ENCODE measurements at regions not wholly inside any gene's neighbourhood (a gene's known extent, or its start where the extent isn't known, plus 50 kb on each side); places are given as distances from the start of the nearest gene placed in this dataset.

DNA sequence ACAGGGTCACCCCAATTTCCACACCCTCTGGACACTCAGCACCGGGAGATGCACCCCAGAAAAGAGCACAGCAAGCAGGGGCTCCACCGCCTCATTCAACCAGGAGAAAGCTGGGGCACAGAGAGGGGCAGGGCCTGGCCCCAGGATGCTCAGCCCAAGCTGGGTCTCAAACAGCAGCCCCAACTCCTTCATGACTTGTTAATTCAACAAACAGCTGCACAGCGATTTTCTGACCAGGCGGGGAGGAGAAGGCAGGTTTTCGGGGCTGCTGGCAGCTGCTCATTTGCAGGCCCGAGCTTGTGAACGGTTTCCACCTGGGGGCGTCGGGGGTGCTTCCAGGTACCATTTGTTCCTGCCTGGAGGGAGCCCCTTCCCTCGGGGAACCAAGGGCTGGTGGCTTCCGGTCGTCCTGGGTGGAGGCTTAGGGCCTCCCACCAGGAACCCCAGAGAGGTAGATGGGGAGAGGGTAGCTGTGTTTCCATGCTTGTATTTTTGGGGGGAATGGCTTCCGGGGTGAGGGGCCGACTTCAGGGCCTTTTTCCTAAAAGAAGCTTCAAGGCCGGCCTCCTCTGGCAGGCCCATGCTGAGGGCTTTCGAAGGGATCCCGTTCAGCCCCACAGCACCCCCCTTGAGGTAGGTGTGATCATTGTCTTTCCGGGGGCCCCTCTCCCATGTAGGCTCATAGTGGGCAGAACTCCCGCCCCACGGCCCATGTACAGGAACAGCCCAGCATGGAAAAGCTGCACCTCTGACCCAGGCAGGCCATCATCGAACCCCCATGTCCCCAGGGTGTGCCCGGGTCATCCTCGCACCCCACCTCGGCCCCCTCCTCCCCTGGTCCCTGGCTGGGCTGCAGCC, 191.6 kb upstream of the GSE1 start:
- TF ChIP-seq, protein P1, sequence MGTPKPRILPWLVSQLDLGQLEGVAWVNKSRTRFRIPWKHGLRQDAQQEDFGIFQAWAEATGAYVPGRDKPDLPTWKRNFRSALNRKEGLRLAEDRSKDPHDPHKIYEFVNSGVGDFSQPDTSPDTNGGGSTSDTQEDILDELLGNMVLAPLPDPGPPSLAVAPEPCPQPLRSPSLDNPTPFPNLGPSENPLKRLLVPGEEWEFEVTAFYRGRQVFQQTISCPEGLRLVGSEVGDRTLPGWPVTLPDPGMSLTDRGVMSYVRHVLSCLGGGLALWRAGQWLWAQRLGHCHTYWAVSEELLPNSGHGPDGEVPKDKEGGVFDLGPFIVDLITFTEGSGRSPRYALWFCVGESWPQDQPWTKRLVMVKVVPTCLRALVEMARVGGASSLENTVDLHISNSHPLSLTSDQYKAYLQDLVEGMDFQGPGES (IDR thresholded peaks at IDR 0.05; ENCODE audit: low read depth, low read length): no peak
- TF ChIP-seq, protein P2, sequence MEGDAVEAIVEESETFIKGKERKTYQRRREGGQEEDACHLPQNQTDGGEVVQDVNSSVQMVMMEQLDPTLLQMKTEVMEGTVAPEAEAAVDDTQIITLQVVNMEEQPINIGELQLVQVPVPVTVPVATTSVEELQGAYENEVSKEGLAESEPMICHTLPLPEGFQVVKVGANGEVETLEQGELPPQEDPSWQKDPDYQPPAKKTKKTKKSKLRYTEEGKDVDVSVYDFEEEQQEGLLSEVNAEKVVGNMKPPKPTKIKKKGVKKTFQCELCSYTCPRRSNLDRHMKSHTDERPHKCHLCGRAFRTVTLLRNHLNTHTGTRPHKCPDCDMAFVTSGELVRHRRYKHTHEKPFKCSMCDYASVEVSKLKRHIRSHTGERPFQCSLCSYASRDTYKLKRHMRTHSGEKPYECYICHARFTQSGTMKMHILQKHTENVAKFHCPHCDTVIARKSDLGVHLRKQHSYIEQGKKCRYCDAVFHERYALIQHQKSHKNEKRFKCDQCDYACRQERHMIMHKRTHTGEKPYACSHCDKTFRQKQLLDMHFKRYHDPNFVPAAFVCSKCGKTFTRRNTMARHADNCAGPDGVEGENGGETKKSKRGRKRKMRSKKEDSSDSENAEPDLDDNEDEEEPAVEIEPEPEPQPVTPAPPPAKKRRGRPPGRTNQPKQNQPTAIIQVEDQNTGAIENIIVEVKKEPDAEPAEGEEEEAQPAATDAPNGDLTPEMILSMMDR (IDR thresholded peaks at IDR 0.05): no peak
- TF ChIP-seq, protein P3, sequence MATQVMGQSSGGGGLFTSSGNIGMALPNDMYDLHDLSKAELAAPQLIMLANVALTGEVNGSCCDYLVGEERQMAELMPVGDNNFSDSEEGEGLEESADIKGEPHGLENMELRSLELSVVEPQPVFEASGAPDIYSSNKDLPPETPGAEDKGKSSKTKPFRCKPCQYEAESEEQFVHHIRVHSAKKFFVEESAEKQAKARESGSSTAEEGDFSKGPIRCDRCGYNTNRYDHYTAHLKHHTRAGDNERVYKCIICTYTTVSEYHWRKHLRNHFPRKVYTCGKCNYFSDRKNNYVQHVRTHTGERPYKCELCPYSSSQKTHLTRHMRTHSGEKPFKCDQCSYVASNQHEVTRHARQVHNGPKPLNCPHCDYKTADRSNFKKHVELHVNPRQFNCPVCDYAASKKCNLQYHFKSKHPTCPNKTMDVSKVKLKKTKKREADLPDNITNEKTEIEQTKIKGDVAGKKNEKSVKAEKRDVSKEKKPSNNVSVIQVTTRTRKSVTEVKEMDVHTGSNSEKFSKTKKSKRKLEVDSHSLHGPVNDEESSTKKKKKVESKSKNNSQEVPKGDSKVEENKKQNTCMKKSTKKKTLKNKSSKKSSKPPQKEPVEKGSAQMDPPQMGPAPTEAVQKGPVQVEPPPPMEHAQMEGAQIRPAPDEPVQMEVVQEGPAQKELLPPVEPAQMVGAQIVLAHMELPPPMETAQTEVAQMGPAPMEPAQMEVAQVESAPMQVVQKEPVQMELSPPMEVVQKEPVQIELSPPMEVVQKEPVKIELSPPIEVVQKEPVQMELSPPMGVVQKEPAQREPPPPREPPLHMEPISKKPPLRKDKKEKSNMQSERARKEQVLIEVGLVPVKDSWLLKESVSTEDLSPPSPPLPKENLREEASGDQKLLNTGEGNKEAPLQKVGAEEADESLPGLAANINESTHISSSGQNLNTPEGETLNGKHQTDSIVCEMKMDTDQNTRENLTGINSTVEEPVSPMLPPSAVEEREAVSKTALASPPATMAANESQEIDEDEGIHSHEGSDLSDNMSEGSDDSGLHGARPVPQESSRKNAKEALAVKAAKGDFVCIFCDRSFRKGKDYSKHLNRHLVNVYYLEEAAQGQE (IDR thresholded peaks at IDR 0.05; ENCODE audit: low read depth, low read length): no peak
- TF ChIP-seq YY1 (IDR thresholded peaks at IDR 0.05; ENCODE audit: low read depth) (no peak), MXI1 (IDR thresholded peaks at IDR 0.05; ENCODE audit: low read depth, low read length) (no peak), MEF2A (IDR thresholded peaks at IDR 0.05; ENCODE audit: borderline replicate concordance, low read depth) (no peak), GABPA (IDR thresholded peaks at IDR 0.05; ENCODE audit: low read depth) (no peak), RAD21 (IDR thresholded peaks at IDR 0.05; ENCODE audit: low read length) (no peak), NFIC (IDR thresholded peaks at IDR 0.05; ENCODE audit: borderline replicate concordance) (no peak)
- TF ChIP-seq, protein P4, sequence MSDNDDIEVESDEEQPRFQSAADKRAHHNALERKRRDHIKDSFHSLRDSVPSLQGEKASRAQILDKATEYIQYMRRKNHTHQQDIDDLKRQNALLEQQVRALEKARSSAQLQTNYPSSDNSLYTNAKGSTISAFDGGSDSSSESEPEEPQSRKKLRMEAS (IDR thresholded peaks at IDR 0.05; ENCODE audit: low read depth): no peak
- TF ChIP-seq, protein P5, sequence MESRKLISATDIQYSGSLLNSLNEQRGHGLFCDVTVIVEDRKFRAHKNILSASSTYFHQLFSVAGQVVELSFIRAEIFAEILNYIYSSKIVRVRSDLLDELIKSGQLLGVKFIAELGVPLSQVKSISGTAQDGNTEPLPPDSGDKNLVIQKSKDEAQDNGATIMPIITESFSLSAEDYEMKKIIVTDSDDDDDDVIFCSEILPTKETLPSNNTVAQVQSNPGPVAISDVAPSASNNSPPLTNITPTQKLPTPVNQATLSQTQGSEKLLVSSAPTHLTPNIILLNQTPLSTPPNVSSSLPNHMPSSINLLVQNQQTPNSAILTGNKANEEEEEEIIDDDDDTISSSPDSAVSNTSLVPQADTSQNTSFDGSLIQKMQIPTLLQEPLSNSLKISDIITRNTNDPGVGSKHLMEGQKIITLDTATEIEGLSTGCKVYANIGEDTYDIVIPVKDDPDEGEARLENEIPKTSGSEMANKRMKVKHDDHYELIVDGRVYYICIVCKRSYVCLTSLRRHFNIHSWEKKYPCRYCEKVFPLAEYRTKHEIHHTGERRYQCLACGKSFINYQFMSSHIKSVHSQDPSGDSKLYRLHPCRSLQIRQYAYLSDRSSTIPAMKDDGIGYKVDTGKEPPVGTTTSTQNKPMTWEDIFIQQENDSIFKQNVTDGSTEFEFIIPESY (IDR thresholded peaks at IDR 0.05; ENCODE audit: borderline replicate concordance, low read depth): no peak
